ENCODE measurements at regions not wholly inside any gene's neighbourhood (a gene's known extent, or its start where the extent isn't known, plus 50 kb on each side); places are given as distances from the start of the nearest gene placed in this dataset.

- DNase-seq (ENCODE audit: low read depth, low spot score) (no peak), ATAC-seq (no peak)
- CTCF ChIA-PET, result no interaction called here
- H3K4me2 ChIP-seq (ENCODE audit: low read length), result no peak overlapping the region
- BruUV-seq (replicated peaks), result no TSS peak
- intact Hi-C loops (cut with micrococcal nuclease), result no loop called here
- no peaks in the 10 kb centered on the region for H3K9me3 ChIP-seq (ENCODE audit: control insufficient read depth in 1 of 2, insufficient read depth in 1 of 2, low read depth in 1 of 2, low read length in 2 of 2)
- H3K9ac ChIP-seq (ENCODE audit: low read length), result no peak overlapping the region
- no peak overlapping the region for H3K27ac ChIP-seq (ENCODE audit: low read depth, low read length)
- POLR2A ChIA-PET, result no interaction called here
- H3K79me2 ChIP-seq (ENCODE audit: insufficient read depth, low read length), result no peaks in the 10 kb centered on the region
- no peaks in the 10 kb centered on the region for H3K4me1 ChIP-seq (ENCODE audit: control insufficient read depth in 1 of 2, insufficient read depth in 2 of 2, low read length in 2 of 2)
- RAD21 ChIA-PET (ENCODE audit: low non-redundant PET in 1 of 2, low total read pairs in 2 of 2, uncharacterized antibody in 2 of 2, unreplicated experiment in 2 of 2), result no interaction called here
- no peak overlapping the region for H3K4me3 ChIP-seq (replicated peaks in 1 of 2; ENCODE audit: low read depth in 1 of 2, low read length in 2 of 2)
- H3K36me3 ChIP-seq (ENCODE audit: control insufficient read depth in 1 of 2, insufficient read depth in 2 of 2, low read length in 2 of 2), result no peaks in the 10 kb centered on the region
- no peak for TF ChIP-seq ZFX (IDR thresholded peaks at IDR 0.05)
- no peak for TF ChIP-seq JUND (IDR thresholded peaks at IDR 0.05)
- TF ChIP-seq TCF7L2 (IDR thresholded peaks at IDR 0.05; ENCODE audit: borderline replicate concordance, extremely low read depth, insufficient read depth, insufficient read length), result no peak
- TF ChIP-seq SIN3A (IDR thresholded peaks at IDR 0.05; ENCODE audit: low read depth), result no peak
- no peak for TF ChIP-seq POLR2AphosphoS5 (IDR thresholded peaks at IDR 0.05; ENCODE audit: low read depth, low read length)
- TF ChIP-seq ELF1 (IDR thresholded peaks at IDR 0.05; ENCODE audit: borderline replicate concordance, low read depth), result no peak
- no peak for TF ChIP-seq CBX3 (IDR thresholded peaks at IDR 0.05; ENCODE audit: low read depth)
- TF ChIP-seq CTCF (IDR thresholded peaks at IDR 0.05 in 2 of 3, conservative IDR thresholded peaks at IDR 0.05 in 1 of 3; ENCODE audit: borderline replicate concordance in 1 of 3, insufficient read depth in 1 of 3, low read depth in 2 of 3, low read length in 2 of 3), result no peak
- no peak for TF ChIP-seq CEBPB (IDR thresholded peaks at IDR 0.05; ENCODE audit: low read depth)
- no peak for TF ChIP-seq EZH2 (IDR thresholded peaks at IDR 0.05)
- no peak for TF ChIP-seq REST (IDR thresholded peaks at IDR 0.05; ENCODE audit: low read depth)
- no peak for TF ChIP-seq ZBTB33 (IDR thresholded peaks at IDR 0.05; ENCODE audit: extremely low read depth, insufficient replicate concordance, low read length)
- no peak for TF ChIP-seq FOSL1 (IDR thresholded peaks at IDR 0.05; ENCODE audit: low read depth)
- no peak for TF ChIP-seq SP1 (IDR thresholded peaks at IDR 0.05; ENCODE audit: low read depth)
- TF ChIP-seq MAX (IDR thresholded peaks at IDR 0.05), result no peak
- TF ChIP-seq POLR2A (IDR thresholded peaks at IDR 0.05; ENCODE audit: borderline replicate concordance, extremely low read depth, insufficient read depth, insufficient read length), result no peak
- no peak for TF ChIP-seq RAD21 (IDR thresholded peaks at IDR 0.05; ENCODE audit: low read depth)
- H4K20me1 ChIP-seq (ENCODE audit: insufficient read depth), result no peaks in the 10 kb centered on the region
- no peaks in the 10 kb centered on the region for H3K27me3 ChIP-seq (ENCODE audit: insufficient read depth, low read length)
- no peak overlapping the region for H2AFZ ChIP-seq (ENCODE audit: low read depth, low read length, poor library complexity, severe bottlenecking)
- H3K9me2 ChIP-seq (ENCODE audit: insufficient read depth), result 0 out of 2 replicates have a peak, but pooled peaks cover 3% of the 10 kb centered on the region
Measured at GRCh38 chr6:14950103-14950969, 295.5 kb upstream of the JARID2 start.

All from HCT116 (cell line).